GM23248 (cell line): ENCODE measurements at regions not wholly inside any gene's neighbourhood (a gene's known extent, or its start where the extent isn't known, plus 50 kb on each side); places are given as distances from the start of the nearest gene placed in this dataset.

Experiments
- EZH2 ChIP-seq: fragments of 200-600 bp; sonication (generic); IDR thresholded peaks from 2 replicates; pipeline ENCODE4 v1.6.1; 2018; ENCODE audit warnings: antibody characterized with exemption, mild to moderate bottlenecking; ENCODE audit not compliant: insufficient read depth, poor library complexity, severe bottlenecking
- EZH2phosphoT487 ChIP-seq: fragments of 200-600 bp; sonication (generic); IDR thresholded peaks from 2 replicates; pipeline ENCODE4 v1.6.1; 2018; ENCODE audit warnings: antibody characterized with exemption, moderate library complexity, mild to moderate bottlenecking, low read depth; ENCODE audit not compliant: insufficient read depth

GRCh38 chr6:2439082-2439481, 193.7 kb upstream of the GMDS start:
- TF ChIP-seq EZH2: no peak
- TF ChIP-seq EZH2phosphoT487: no peak
